ENCODE measurements at regions not wholly inside any gene's neighbourhood (a gene's known extent, or its start where the extent isn't known, plus 50 kb on each side); places are given as distances from the start of the nearest gene placed in this dataset.

GRCh38 chr3:4125576-4125975 lies 177.6 kb upstream of the SETMAR start:
- Histone ChIP-seq H3K27me3 (no peaks in the 10 kb centered on the region), H3K4me1 (no peaks in the 10 kb centered on the region), H3K4me3 (no peak overlapping the region), H3K36me3 (no peaks in the 10 kb centered on the region), H3K27ac (no peak overlapping the region), H3K9me3 (peaks cover 3% of the 10 kb centered on the region)
- DNase-seq (ENCODE audit: low spot score in 2 of 2), result no peak
- 88% methylated on average over 3 of the region's 3 CpGs for WGBS
- TF ChIP-seq POLR2A (IDR thresholded peaks at IDR 0.05), result no peak
- no peak for TF ChIP-seq POLR2AphosphoS5 (IDR thresholded peaks at IDR 0.05)
- no peak for TF ChIP-seq CTCF (IDR thresholded peaks at IDR 0.05)
- TF ChIP-seq EP300 (IDR thresholded peaks at IDR 0.05), result no peak

DNA sequence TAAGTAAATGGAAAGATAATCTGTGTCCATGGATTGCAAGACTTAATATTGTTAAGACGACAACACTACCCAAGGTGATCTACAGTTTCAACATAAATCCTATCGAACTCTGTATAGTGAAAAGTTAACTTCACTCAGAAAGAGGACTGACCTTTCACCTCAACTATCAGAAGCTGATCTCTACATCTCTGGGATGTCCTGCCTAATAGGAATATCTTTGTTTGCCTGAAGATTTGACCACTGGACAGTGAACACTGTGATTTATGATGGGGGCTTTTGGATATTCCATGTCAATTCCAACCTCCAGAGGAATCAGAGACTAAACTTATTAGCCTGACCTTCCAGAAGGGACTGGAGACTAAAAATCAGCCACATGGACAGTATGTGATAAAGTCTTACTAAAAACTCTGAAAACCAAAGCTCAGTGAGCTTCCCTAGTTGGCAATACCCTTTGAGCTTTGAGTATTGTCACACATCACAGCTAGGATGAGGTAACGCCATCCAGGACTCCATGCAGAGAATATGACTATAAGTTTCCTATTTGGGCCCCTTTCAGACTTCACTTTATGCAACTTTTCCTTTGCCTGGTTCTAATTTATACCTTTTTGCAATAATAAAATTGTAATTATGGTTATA lies 164.9 kb upstream of the SETMAR start:
- H3K36me3 ChIP-seq, result no peaks in the 10 kb centered on the region
- no peaks in the 10 kb centered on the region for H3K27me3 ChIP-seq
- H3K27ac ChIP-seq, result no peak overlapping the region
- no peaks in the 10 kb centered on the region for H3K9me3 ChIP-seq
- no peak overlapping the region for H3K4me3 ChIP-seq
- DNase-seq (ENCODE audit: low spot score in 2 of 2), result no peak
- TF ChIP-seq POLR2AphosphoS5 (IDR thresholded peaks at IDR 0.05), result no peak
- no peak for TF ChIP-seq POLR2A (IDR thresholded peaks at IDR 0.05)
- H3K4me1 ChIP-seq, result no peaks in the 10 kb centered on the region
- WGBS, result 50% methylated on average over 3 of the region's 3 CpGs

GRCh38 chr3:4138786-4139431 lies 164.3 kb upstream of the SETMAR start:
- Histone ChIP-seq H3K27me3 (no peaks in the 10 kb centered on the region), H3K4me3 (no peak overlapping the region), H3K4me1 (no peaks in the 10 kb centered on the region), H3K27ac (no peak overlapping the region), H3K9me3 (no peaks in the 10 kb centered on the region), H3K36me3 (no peaks in the 10 kb centered on the region)
- no peak for TF ChIP-seq POLR2AphosphoS5 (IDR thresholded peaks at IDR 0.05)
- TF ChIP-seq POLR2A (IDR thresholded peaks at IDR 0.05), result no peak
- TF ChIP-seq CTCF (IDR thresholded peaks at IDR 0.05), result no peak
- TF ChIP-seq EP300 (IDR thresholded peaks at IDR 0.05), result no peak
- no peak for DNase-seq (ENCODE audit: low spot score in 2 of 2)
- WGBS, result 93% methylated on average over 4 of the region's 4 CpGs

- no peak overlapping the region for H3K27ac ChIP-seq
- H3K9me3 ChIP-seq, result no peaks in the 10 kb centered on the region
- H3K4me1 ChIP-seq, result no peaks in the 10 kb centered on the region
- TF ChIP-seq POLR2AphosphoS5 (IDR thresholded peaks at IDR 0.05) (no peak), CTCF (IDR thresholded peaks at IDR 0.05) (no peak), POLR2A (IDR thresholded peaks at IDR 0.05) (no peak), EP300 (IDR thresholded peaks at IDR 0.05) (no peak)
- 59% methylated on average over 3 of the region's 3 CpGs for WGBS
- DNase-seq (ENCODE audit: low spot score in 2 of 2), result no peak
- no peaks in the 10 kb centered on the region for H3K36me3 ChIP-seq
- H3K4me3 ChIP-seq, result no peak overlapping the region
- H3K27me3 ChIP-seq, result no peaks in the 10 kb centered on the region
These were observed 163.6 kb upstream of the SETMAR start for GRCh38 chr3:4139462-4140140.

- no peak for DNase-seq (ENCODE audit: low spot score in 2 of 2)
- 76% methylated on average over 1 of the region's 1 CpG for WGBS
- no peaks in the 10 kb centered on the region for H3K9me3 ChIP-seq
- TF ChIP-seq POLR2A (IDR thresholded peaks at IDR 0.05), result no peak
- TF ChIP-seq EP300 (IDR thresholded peaks at IDR 0.05), result no peak
- TF ChIP-seq CTCF (IDR thresholded peaks at IDR 0.05), result no peak
- no peak for TF ChIP-seq POLR2AphosphoS5 (IDR thresholded peaks at IDR 0.05)
- H3K4me1 ChIP-seq, result no peaks in the 10 kb centered on the region
- H3K4me3 ChIP-seq, result no peak overlapping the region
- H3K27ac ChIP-seq, result no peak overlapping the region
- H3K27me3 ChIP-seq, result no peaks in the 10 kb centered on the region
- H3K36me3 ChIP-seq, result no peaks in the 10 kb centered on the region
These were observed 162.2 kb upstream of the SETMAR start for GRCh38 chr3:4140921-4141320.

Measured in suprapubic skin (tissue), 4 donors.